OCI-LY7 (cell line): ENCODE measurements at regions not wholly inside any gene's neighbourhood (a gene's known extent, or its start where the extent isn't known, plus 50 kb on each side); places are given as distances from the start of the nearest gene placed in this dataset.

ENCODE experiments used
- CTCF ChIP-seq: fragments of 200-600 bp; sonication (generic); conservative IDR thresholded peaks from 2 replicates; pipeline ENCODE4 v1.5.1; 2014; ENCODE audit warnings: mild to moderate bottlenecking, antibody characterized with exemption, low read length, moderate library complexity, mixed read lengths
- EZH2phosphoT487 ChIP-seq: fragments of 200-600 bp; sonication (generic); IDR thresholded peaks from 2 replicates; pipeline ENCODE4 v1.6.1; 2018; ENCODE audit warnings: low read depth, borderline replicate concordance, mild to moderate bottlenecking, mixed run types, antibody characterized with exemption, low read length, moderate library complexity, mixed read lengths

- TF ChIP-seq CTCF (no peak), EZH2phosphoT487 (no peak)
Measured at GRCh38 chr6:163947276-163947675, 532.8 kb downstream of the QKI start.
